ENCODE measurements at regions not wholly inside any gene's neighbourhood (a gene's known extent, or its start where the extent isn't known, plus 50 kb on each side); places are given as distances from the start of the nearest gene placed in this dataset.

- TF ChIP-seq CTCF (conservative IDR thresholded peaks at IDR 0.05 in 1 of 2, IDR thresholded peaks at IDR 0.05 in 1 of 2; ENCODE audit: extremely low read depth in 1 of 2, insufficient read depth in 1 of 2, low read depth in 1 of 2, low read length in 2 of 2) (no peak), EZH2 (IDR thresholded peaks at IDR 0.05; ENCODE audit: borderline replicate concordance, low read length) (no peak)
These were observed 551.2 kb upstream of the KLF4 start for GRCh38 chr9:108040783-108041182.
